M059J (cell line): ENCODE measurements at regions not wholly inside any gene's neighbourhood (a gene's known extent, or its start where the extent isn't known, plus 50 kb on each side); places are given as distances from the start of the nearest gene placed in this dataset.

Source experiments
- DNase-seq: peaks from one replicate; pipeline ENCODE4 v3.0.0-alpha.2; 2012; ENCODE audit warnings: low read depth

DNA sequence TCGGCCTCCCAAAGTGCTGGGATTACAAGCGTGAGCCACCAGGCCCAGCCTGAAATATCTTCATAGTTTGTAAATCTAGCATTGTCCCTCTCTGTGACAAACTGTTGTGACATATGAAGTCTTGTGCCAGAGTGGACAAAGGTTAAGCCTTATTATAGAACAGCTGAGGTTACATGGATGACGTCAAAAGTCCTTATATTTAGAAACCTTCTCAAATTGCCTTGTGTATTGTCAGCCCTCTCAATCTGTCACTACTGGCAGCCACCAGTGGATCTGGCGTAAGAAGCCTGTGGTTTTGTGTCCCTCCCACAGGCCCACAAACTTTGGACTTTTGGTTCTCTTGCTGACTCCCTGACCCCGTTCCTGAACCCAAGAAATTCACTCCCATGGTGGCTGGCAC lies 79.4 kb upstream of the CCDC112 start:
- peak; percentile 27 for DNase-seq

DNA sequence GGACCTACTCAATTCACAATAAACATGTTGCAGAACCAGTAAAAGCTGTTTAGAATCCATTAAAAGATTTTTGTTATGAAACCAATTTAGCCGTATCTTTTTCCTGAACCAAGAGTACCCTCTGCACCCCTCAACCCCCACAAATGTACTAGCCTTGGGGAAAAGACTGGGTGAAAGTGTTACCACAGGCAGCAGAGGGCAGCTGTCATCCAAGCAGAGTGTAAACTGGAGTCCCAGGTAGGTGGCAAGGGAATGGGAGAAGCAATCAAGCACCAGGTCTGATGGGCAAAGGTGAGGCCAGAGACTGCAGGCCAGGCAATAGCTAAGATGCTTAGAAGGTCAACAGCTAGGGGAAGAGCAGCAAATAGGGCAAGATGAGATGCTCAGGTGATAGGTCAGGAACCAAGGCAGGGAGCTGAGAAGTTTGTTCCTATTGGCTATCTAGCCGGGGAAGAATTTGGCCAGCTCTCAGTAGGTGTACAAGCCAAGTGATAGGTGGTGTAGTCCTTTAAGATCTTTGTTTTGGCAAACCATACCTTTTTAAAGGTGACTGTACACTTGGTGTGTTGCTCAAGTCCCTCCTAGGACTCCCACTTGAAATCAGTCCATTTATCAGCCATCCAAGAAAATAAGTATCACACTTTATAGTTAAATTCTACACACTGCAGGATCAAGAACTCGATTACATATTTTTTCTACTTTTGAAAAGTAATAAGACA lies 77.8 kb upstream of the CCDC112 start:
- DNase-seq = peak; percentile 26

GRCh38 chr5:115372146-115372545 lies 75.7 kb upstream of the CCDC112 start:
- DNase-seq = no peak

DNA sequence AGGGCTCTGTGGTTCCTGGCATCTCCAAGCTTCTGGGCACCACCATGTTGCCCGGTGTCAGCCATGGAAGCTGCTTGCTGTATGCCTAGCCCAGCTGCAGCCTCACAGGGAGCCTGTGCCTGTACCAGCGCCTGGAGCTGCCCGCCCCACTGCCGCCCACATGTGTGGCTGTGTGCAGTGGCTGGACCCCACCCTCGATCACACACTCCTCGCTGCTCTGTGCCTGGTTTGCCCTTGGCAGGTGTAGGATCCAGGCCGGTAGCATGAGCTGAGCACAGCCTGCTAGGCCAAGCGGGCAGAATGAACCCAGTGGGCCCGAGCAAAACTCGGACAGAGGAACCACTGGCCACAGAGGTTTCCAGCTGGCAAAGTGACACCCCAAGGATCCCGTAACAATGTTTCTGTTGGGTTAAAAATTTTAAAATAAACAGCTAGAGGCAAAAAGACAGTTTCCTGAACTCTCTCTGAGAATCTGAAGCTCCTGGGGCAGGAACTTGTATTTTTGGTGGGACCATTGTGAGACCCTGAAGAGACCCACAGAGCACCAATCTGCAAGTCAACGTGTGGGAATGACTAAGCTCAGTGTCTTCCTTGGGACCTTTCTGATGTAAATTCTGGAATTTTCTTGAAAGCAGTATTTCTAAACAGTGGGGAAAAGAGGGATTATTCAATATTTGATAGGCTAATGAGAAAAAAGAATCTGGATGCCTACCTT lies 73.1 kb upstream of the CCDC112 start:
- no peak for DNase-seq

DNA sequence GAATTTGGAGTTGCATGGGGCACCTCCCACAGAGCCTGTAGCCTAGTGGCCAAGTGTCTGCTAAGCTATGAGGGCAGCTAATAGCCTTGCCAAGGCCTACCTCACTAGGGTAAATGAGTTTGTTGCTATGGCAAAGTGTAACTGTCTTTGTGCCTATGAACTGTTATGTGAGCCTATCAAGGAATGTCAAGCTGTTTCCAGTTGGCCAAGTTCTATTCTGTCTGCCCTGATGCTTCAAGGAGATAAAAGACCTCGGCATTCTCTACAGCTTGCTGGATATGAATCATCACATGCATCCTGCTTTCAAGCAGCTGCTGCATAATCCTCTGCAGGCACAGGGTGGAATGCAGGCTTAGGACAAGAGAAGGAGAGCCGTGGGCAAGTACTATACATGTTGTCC lies 69.8 kb upstream of the CCDC112 start:
- peak; percentile 99 for DNase-seq

DNA sequence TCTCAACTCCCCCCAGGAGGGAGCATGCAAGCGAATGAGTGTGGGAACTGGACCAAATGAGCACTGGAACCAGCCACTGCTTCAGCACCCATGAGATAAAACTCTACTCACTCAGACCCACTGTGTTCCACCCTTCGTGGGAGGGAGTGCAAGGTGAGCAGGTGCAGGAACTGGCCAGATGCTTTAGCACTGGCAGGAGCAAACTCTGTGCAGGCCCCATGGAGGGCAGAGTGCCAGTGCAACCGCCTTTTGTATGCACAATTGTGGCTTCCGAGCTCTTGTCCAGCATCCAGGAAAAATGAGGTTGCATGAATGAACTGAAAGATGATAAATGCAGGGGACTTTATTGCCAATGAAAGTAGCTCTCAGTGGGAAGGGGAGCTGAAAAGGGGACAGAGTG lies 67.4 kb upstream of the CCDC112 start:
- no peak for DNase-seq

GRCh38 chr5:115360046-115360685 lies 63.7 kb upstream of the CCDC112 start:
- DNase-seq = peak; percentile 44

- no peak for DNase-seq
Measured at GRCh38 chr5:115355767-115356381, 59.4 kb upstream of the CCDC112 start.

DNA sequence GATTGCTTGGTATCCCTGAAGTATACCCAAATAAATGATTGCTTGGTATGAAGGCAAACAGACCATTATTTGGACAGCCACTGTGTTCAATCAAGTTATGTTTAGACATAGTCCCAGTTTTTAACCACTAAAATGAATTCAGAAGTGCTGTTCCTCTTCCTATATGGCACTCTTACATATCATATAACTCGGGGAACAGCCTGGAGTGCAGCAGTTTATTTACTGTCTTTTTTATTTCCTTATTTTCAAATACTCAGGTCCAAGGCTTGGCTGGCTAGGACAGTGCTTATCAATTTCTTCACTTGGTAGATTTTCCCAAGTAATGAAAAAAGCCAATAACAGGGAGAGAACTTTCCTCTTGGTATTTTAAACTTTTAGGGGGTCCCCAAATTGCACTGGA lies 58.6 kb upstream of the CCDC112 start:
- no peak for DNase-seq

- no peak for DNase-seq
Measured at GRCh38 chr5:115354246-115354645, 57.8 kb upstream of the CCDC112 start.

- DNase-seq = no peak
Measured at GRCh38 chr5:115352571-115352970, 56.1 kb upstream of the CCDC112 start.

DNA sequence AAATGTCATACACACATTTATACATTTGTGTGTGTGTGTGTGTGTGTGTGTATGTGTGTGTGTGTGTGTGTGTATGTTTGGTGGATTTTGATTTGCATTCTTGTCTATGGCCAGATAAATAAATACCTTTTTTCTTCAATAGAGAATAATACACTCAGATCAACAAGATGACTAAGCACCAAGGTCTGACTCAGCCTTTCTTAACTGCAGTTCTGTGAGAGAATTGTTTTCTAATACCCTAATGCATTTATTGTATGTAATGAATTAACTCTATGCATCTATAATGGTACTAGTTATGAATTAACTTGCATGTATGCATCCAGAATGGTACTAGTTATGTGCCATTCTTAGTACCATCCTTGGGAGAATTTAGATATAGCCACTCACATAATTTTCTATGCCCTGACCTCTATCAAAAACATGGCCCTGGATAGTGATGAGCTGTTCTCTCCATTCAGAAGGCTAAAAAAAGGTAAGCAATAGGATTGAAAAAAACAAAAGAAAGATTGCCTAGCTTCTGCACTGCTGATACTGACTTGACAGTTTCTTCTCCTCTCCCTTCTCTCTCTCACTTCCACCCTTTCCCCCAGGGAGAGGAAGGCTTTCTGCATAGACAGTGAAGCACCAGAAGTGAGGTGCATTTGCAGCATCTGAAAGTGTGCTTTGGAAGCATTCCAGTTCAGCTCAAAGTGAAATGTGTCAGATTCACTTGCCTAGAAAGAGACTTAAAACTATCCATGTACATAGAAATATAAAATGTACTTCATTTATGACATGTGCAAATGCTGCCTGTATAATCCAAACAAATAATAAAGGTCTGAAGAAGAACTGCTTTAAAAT lies 55.1 kb upstream of the CCDC112 start:
- DNase-seq = peak; percentile 66

DNA sequence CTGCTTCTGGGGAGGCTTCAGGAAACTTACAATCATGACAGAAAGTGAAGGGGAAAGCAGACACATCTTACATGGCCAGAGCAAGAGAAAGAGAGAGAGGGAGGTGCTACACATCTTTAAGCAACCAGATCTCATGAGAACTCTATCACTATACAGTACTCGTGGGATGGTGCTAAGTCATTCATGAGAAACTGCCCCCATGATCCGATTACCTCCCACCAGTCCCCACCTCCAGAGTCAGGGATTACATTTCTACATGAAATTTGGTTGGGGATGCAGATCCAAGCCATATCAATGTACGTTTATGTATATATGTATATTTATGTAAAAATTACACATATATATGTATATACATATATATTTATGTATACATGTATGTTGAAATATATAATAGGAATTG lies 54.4 kb upstream of the CCDC112 start:
- no peak for DNase-seq

- peak; percentile 85 for DNase-seq
Measured at GRCh38 chr5:115349001-115349817, 52.8 kb upstream of the CCDC112 start.

DNA sequence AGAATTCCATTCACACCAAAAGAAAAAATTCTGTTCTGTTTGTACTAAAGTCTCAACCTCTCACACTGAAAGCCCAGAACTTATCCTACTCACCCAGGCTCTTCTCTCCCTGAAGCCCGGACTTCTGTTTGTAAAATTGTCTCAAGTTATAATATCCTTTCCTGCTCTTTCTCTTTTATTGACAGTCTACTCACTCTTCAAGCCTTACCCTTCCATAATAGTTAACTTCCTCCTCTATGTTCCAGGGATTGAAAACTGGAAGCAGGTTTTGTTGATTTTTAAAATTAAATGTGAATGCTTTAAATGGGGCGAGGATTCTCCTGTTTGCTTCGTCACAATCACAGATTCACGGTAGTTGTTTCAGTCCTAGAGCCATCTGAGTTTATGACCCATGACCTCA lies 51.7 kb upstream of the CCDC112 start:
- DNase-seq = no peak
